GM12874 (cell line): ENCODE measurements at regions not wholly inside any gene's neighbourhood (a gene's known extent, or its start where the extent isn't known, plus 50 kb on each side); places are given as distances from the start of the nearest gene placed in this dataset.

ENCODE experiments used
- TF ChIP-seq, protein P1 (sequence below): IDR thresholded peaks from 2 replicates; pipeline ENCODE4 v1.5.1; 2011; ENCODE audit warnings: low read depth, mild to moderate bottlenecking, control low read depth, low read length, moderate library complexity; ENCODE audit not compliant: insufficient read depth

DNA sequence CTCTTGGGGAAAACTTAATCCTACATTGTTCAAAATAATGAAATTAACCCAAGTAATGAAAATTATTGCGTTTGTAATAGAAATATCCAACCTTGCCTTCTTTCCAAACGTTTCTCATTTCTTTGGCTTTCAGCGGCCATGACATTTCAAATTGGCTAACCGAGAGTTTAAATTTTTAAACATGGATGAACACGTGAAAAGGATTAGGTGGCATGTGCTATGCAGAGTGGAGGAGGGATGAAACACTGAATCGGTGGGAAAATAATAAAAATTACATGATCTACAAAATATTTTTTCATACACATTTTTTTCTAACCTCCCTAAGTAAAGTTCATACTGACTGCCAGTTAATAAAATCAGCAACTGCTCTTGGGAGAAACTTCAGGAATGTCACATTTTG, 728.4 kb upstream of the PKDCC start:
- TF ChIP-seq, protein P1, sequence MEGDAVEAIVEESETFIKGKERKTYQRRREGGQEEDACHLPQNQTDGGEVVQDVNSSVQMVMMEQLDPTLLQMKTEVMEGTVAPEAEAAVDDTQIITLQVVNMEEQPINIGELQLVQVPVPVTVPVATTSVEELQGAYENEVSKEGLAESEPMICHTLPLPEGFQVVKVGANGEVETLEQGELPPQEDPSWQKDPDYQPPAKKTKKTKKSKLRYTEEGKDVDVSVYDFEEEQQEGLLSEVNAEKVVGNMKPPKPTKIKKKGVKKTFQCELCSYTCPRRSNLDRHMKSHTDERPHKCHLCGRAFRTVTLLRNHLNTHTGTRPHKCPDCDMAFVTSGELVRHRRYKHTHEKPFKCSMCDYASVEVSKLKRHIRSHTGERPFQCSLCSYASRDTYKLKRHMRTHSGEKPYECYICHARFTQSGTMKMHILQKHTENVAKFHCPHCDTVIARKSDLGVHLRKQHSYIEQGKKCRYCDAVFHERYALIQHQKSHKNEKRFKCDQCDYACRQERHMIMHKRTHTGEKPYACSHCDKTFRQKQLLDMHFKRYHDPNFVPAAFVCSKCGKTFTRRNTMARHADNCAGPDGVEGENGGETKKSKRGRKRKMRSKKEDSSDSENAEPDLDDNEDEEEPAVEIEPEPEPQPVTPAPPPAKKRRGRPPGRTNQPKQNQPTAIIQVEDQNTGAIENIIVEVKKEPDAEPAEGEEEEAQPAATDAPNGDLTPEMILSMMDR = no peak

DNA sequence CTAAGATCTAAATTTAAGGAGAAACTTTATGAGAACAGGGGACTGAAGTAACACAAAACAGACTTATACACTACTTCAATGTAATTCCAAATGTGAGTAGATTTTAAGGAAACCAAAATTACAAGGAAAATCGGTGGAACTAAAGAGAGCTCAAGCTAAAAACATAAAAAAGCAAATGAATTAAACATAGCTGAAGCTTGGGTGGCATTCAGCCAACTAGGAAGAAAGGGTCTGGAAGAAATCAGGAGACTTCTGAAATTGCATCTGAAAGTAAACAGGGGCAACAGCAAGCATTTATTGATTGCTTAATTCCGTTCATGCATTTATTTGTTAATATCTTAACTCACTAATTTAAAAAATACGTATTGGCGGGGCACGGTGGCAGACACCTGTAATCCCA, 727.3 kb upstream of the PKDCC start:
- TF ChIP-seq, protein P1 = no peak

DNA sequence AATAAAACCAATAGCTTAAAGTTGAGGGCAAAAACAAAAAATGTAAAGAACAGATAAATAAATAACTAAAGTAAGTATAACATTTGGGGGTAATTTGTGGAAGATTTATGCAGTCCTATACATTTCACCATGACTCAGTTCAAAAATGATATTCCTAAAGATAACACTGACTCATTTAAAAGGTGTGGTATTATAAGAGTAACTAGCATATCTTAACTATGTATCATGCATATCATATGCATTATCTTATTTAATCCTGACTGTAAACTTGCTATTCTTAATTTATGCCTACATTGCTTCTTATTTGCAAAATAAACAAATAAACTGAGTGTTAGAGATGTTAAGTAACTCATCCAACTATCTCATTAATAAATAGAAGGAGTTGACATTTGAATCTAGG, 726.5 kb upstream of the PKDCC start:
- TF ChIP-seq, protein P1 = no peak

- TF ChIP-seq, protein P1 = no peak
Observed at GRCh38 chr2:41326851-41327250, 721.0 kb upstream of the PKDCC start.

GRCh38 chr2:41329040-41329439, 718.8 kb upstream of the PKDCC start:
- TF ChIP-seq, protein P1 = no peak

DNA sequence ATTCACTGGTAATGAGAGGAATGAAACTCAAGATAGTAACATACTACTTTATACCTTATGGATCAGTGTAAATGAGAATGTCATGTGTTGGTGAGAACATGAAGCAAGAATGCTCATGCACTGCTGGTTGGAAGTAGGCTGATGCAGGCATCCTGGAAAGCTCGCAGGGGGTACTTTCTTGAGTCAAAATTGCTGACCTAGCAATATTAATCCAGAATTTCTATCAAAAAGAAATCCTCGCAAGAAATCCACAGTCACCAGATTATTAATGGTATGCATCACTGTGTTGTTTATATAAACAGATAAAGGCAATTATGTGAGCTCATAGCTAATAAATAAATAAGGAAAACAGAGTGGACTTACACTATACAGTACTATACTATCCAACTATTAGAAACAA, 713.7 kb upstream of the PKDCC start:
- TF ChIP-seq, protein P1 = no peak

GRCh38 chr2:41337956-41338355, 709.9 kb upstream of the PKDCC start:
- TF ChIP-seq, protein P1 = no peak

DNA sequence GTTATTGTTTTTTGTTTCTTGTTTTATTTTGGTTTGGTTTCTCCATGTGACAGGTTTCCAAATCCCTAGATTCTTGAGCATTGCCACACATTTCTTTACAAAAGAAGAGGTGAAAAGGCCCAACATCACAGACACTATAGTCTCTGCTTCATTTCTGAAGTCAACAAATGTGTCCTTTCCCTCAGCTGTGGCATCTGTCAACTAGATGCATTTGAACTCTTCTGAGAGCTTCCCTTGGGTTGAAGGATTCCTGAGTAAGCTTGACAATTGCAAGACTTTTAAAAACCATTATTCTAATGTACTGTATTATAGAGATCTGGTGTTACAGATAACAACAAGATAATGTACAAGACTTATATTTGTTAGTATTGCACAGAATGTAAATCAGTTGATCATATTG, 703.3 kb upstream of the PKDCC start:
- TF ChIP-seq, protein P1 = no peak
